ENCODE measurements at regions not wholly inside any gene's neighbourhood (a gene's known extent, or its start where the extent isn't known, plus 50 kb on each side); places are given as distances from the start of the nearest gene placed in this dataset.

GRCh38 chr7:137160236-137160635 lies 183.3 kb downstream of the PTN start:
- H3K4me3 ChIP-seq (replicated peaks; ENCODE audit: low read depth, low read length) = no peak overlapping the region
- TF ChIP-seq CTCF (IDR thresholded peaks at IDR 0.05; ENCODE audit: low read depth, low read length, missing control alignments) = no peak
- no peak for DNase-seq (ENCODE audit: extremely low read depth, low read depth)

- H3K4me3 ChIP-seq (replicated peaks; ENCODE audit: low read depth, low read length) = no peak overlapping the region
- no peak for DNase-seq (ENCODE audit: extremely low read depth, low read depth)
- no peak for TF ChIP-seq CTCF (IDR thresholded peaks at IDR 0.05; ENCODE audit: low read depth, low read length, missing control alignments)
Measured at GRCh38 chr7:137157256-137157655, 186.3 kb downstream of the PTN start.

- DNase-seq (ENCODE audit: extremely low read depth, low read depth) = no peak
- no peak for TF ChIP-seq CTCF (IDR thresholded peaks at IDR 0.05; ENCODE audit: low read depth, low read length, missing control alignments)
- no peak overlapping the region for H3K4me3 ChIP-seq (replicated peaks; ENCODE audit: low read depth, low read length)
Measured at GRCh38 chr7:137151690-137152052, 191.9 kb downstream of the PTN start.

- DNase-seq (ENCODE audit: extremely low read depth, low read depth) = peak; percentile 20
- H3K4me3 ChIP-seq (replicated peaks; ENCODE audit: low read depth, low read length) = no peak overlapping the region
- TF ChIP-seq CTCF (IDR thresholded peaks at IDR 0.05; ENCODE audit: low read depth, low read length, missing control alignments) = no peak
Measured at GRCh38 chr7:137151041-137151689, 192.4 kb downstream of the PTN start.

DNA sequence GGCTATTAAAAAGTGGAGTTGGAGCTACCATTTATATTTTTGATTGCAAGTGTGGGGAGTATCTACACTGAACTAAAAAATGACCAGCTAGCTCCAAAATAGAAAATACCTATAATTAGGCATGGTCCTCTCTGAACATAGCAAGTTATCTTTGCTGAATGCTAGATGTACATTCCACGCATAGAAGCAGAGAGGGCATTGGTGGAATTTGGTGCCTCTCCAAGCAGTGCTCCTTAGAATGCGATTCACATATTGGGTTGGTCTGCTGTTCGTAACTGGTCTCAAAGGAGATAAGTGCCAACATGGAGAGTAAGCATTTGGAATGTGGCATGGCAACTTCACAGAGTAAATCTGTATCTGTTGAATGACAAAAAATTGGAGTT lies 196.2 kb downstream of the PTN start:
- no peak for TF ChIP-seq CTCF (IDR thresholded peaks at IDR 0.05; ENCODE audit: low read depth, low read length, missing control alignments)
- no peak for DNase-seq (ENCODE audit: extremely low read depth, low read depth)
- no peak overlapping the region for H3K4me3 ChIP-seq (replicated peaks; ENCODE audit: low read depth, low read length)

DNA sequence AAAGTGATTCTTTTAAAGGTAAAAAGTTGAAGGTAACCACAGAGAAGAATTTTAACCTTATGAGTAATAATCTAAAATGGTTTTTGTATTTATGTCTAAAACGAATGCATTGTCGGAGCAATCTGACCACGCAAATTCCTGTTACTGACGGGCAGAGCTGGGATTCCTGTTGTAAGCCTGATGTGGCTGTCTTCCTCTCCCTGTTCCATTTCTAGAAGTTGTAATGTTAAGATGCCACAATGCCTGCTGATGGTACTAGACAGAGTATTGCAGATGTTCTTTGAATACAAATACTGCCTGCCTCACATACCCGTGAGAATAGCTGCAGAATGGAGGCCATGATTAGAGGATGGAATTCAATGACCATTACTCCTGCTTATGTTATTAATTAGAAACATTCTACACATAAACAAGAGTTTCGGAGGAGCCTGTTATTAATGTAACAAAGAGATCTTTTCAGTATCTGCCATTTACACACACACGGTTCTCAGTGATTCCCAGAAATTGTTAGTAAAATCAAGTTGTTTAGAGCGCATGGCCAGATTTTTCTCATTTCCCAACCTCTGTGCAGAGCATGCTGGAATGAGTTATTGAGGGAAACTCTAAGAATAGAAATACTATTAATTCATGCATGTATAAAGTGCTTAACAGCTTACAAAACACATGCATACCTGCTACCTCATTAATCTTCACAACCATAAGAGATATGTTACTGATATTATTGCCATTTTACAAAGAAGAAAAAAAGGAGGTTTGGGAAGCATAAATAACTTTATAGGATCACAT lies 196.8 kb downstream of the PTN start:
- DNase-seq (ENCODE audit: extremely low read depth, low read depth) = peak; percentile 75
- no peak for TF ChIP-seq CTCF (IDR thresholded peaks at IDR 0.05; ENCODE audit: low read depth, low read length, missing control alignments)
- peak overlapping the region; percentile 10 for H3K4me3 ChIP-seq (replicated peaks; ENCODE audit: low read depth, low read length)
